GM12865 (cell line): ENCODE measurements at regions not wholly inside any gene's neighbourhood (a gene's known extent, or its start where the extent isn't known, plus 50 kb on each side); places are given as distances from the start of the nearest gene placed in this dataset.
"Not testable (repeated sequence)": the region's sequence is repeated elsewhere in the genome, so short reads cannot be mapped to it uniquely, and the experiment has no call there.

Experiments
- DNase-seq: peaks from one replicate; pipeline ENCODE4 v3.0.0; 2010; ENCODE audit warnings: low read depth
- H3K4me3 ChIP-seq: 2 replicates; pipeline ENCODE4 v1.5.1; 2011; ENCODE audit warnings: mild to moderate bottlenecking, low read depth, low read length, control low read depth
- TF ChIP-seq, protein P1 (sequence below): IDR thresholded peaks from 2 replicates; pipeline ENCODE4 v1.5.1; 2011; ENCODE audit warnings: low read length, control low read depth, low read depth, inconsistent platforms; ENCODE audit not compliant: insufficient read depth; ENCODE audit errors: missing control alignments

- DNase-seq: no peak
- TF ChIP-seq, protein P1, sequence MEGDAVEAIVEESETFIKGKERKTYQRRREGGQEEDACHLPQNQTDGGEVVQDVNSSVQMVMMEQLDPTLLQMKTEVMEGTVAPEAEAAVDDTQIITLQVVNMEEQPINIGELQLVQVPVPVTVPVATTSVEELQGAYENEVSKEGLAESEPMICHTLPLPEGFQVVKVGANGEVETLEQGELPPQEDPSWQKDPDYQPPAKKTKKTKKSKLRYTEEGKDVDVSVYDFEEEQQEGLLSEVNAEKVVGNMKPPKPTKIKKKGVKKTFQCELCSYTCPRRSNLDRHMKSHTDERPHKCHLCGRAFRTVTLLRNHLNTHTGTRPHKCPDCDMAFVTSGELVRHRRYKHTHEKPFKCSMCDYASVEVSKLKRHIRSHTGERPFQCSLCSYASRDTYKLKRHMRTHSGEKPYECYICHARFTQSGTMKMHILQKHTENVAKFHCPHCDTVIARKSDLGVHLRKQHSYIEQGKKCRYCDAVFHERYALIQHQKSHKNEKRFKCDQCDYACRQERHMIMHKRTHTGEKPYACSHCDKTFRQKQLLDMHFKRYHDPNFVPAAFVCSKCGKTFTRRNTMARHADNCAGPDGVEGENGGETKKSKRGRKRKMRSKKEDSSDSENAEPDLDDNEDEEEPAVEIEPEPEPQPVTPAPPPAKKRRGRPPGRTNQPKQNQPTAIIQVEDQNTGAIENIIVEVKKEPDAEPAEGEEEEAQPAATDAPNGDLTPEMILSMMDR: no peak
- H3K4me3 ChIP-seq: no peak overlapping the region
Observed at GRCh38 chr4:146051728-146052391, 113.2 kb upstream of the ZNF827 start.

GRCh38 chr4:146051223-146051622 lies 112.6 kb upstream of the ZNF827 start:
- TF ChIP-seq, protein P1: no peak
- DNase-seq: no peak
- H3K4me3 ChIP-seq: no peak overlapping the region

GRCh38 chr4:146049802-146050201 lies 111.2 kb upstream of the ZNF827 start:
- H3K4me3 ChIP-seq: no peak overlapping the region
- peak; percentile 68 for DNase-seq
- TF ChIP-seq, protein P1: no peak

DNA sequence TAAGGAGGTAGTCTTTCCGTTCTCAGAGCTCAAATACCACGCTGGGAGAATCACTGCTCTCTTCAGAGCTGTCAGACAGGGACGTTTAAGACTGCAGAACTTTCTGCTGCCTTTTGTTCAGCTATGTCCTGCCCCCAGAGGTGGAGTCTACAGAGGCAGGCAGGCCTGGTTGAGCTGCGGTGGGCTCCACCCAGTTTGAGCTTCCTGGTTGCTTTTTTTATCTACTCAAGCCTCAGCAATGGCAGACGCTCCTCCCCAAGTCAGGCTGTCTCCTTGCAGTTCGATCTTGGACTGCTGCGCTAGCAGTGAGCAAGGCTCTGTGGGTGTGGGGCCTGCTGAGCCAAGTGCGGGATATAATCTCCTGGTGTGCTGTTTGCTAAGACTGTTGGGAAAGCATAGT lies 109.1 kb upstream of the ZNF827 start:
- H3K4me3 ChIP-seq, DNase-seq: not testable (repeated sequence)

DNA sequence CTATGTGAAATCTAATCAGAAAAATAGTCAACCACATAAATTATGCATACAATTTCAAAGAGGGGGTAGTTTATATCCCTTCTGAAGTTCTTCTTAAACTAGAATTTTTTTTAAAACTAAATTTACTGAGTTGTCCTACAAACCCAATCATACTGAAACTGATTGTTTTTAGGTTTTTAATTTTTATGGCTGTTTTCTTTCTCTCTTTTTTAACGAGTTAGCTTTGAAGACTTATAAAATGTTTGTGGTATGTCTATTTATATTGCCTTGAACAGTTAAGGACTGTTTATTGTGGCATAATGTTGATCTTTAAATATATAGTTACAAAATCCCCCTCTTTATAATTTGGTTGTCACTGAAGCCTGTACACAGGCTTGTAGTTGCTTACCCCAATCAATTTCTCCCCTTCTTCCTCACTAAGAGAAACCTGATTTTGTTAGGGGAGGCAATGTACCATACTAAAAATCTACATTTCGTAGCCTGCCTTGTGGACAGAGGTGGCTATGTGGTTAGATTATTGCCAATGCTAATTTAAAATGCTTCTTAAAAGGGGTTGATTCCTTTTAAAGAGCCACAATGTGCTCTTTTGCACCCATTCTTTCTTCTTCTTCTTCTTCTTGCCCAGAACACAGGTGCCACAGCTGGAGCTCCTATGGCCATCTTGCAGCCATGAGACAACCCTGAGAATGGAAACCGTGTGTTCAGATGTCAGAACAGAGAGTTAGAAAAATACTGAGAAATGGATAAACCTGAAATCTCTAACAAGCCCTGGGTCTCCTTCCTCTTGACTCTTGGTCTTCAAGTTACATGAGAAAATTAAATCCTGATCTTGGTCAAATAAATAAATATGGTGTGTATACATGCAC lies 102.7 kb upstream of the ZNF827 start:
- peak; percentile 53 for DNase-seq
- H3K4me3 ChIP-seq: no peak overlapping the region
- TF ChIP-seq, protein P1: no peak

DNA sequence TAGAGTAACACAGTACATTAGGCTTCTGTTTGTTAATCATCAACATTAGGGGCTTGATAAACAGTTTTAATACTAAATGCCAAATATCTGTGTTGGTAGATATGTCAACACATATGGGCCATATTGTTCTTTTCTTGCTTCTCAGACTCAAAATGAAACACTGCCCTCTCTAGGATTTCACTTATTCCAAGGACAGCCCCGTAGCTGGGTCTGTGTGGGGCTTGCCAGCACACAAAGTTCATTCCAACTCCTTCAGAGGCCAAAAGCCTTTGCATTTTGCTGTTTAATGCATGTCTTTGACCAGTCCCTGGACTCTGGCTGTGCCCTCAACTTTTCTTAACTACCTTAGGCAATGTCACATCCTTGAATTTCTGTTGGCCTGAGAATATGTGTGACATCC lies 102.0 kb upstream of the ZNF827 start:
- no peak for DNase-seq
- TF ChIP-seq, protein P1: no peak
- H3K4me3 ChIP-seq: no peak overlapping the region

DNA sequence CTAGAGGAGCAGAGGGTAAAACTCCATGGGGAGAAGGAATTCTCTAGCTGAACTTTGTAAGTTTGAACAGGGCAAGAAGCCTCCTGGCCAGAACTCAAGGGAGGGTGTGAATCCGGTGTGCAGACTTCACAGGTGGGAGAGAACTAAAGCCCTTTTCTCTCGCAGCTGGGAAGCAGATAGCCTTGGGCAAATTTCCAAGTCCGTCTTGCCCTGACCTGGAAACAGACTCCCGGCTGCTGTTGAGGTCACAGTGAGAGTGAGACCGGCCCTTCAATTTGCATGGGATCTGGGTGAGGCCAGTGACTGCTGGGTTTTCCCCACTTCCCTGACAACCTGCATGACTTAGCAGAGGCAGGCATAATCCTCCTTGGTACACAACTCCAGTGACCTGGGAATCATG lies 94.5 kb upstream of the ZNF827 start:
- TF ChIP-seq, protein P1: no peak
- peak; percentile 67 for DNase-seq
- H3K4me3 ChIP-seq: peak overlapping the region; percentile 44
